PFSK-1 (cell line): ENCODE measurements at regions not wholly inside any gene's neighbourhood (a gene's known extent, or its start where the extent isn't known, plus 50 kb on each side); places are given as distances from the start of the nearest gene placed in this dataset.

ENCODE experiments used
- FOXP2 ChIP-seq: optimal IDR thresholded peaks from 2 replicates; pipeline ENCODE3; 2011; ENCODE audit warnings: borderline replicate concordance, control low read depth, inconsistent platforms; ENCODE audit not compliant: insufficient read depth; ENCODE audit errors: extremely low read length, extremely low read depth
- POLR2AphosphoS5 ChIP-seq: IDR thresholded peaks from 2 replicates; pipeline ENCODE4 v1.6.1; 2012; ENCODE audit warnings: low read depth, mild to moderate bottlenecking, control low read depth, low read length, moderate library complexity
- REST ChIP-seq, 2 experiments: IDR thresholded peaks; 2 replicates each; pipeline versions ENCODE4 v1.6.1 to v1.8.0; 2011 to 2012; ENCODE audit warnings: low read depth in 2 of 2, low read length in 2 of 2, control low read depth in 1 of 2, inconsistent platforms in 1 of 2, mild to moderate bottlenecking in 1 of 2, moderate library complexity in 1 of 2; ENCODE audit not compliant: insufficient read depth in 1 of 2
- SIN3A ChIP-seq: IDR thresholded peaks from 2 replicates; pipeline ENCODE4 v1.6.1; 2012; ENCODE audit warnings: mild to moderate bottlenecking, low read length, moderate library complexity, borderline replicate concordance; ENCODE audit not compliant: insufficient read depth
- TAF1 ChIP-seq: IDR thresholded peaks from 2 replicates; pipeline ENCODE4 v1.6.1; 2012; ENCODE audit warnings: low read length, control low read depth, borderline replicate concordance; ENCODE audit not compliant: insufficient read depth

DNA sequence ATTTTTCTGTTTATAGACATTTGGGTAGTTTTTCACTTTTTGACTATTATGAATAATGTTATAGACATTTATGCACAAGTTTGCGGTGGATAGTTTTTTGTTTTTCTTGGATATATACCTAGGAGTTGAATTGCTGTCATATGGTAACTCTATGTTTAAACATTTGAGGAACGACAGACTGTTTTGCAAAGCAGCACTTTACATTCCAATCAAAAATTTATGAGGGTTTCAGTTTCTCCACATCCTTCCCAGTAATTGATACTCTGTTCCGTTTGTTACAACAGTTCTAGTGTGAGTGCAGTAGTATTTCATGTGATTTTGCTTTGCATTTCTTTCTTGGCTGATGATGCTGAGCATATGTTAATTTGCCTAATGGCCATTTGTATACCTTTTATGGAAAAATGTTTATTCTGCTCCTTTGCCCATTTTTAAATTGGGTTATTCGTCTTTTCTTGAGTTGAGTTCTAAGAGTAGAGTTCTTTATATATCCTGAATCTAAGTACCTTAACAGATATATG, 617.3 kb upstream of the LRATD1 start:
- TF ChIP-seq TAF1 (no peak), FOXP2 (no peak), POLR2AphosphoS5 (no peak), REST (IDR thresholded peaks at IDR 0.05; ENCODE audit: insufficient read depth in 1 of 2, low read depth in 2 of 2, low read length in 2 of 2) (no peak), SIN3A (no peak)

DNA sequence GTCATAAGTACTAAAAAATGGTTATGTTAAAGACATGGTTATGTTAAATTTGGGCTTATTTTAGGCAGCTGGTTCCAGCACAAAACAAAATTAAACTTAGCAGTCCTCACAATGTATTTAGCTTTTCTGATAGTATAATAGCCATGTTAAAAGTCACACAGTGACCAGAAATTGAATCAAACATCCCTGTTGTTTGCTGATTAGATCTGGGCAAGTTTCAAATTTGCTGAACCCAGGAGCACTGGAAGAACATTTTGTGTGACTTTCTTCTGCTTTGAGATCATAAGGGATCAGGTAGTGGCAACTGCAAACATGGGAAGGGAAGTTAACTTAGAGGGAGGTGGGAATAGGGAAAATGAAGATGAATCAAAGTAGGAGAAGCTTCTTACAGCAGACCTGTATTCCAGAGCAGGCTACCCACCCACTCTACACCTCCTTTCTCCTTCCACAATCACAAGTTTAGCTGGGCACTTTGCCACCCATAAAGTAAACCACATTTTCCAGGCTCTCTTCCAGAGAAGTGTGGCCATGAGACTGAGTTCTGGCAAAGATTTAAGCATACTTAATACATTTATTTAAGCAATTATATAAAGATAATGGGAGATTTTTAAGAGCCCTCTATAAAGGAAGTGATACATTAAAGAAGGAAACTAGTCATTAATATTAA, 616.1 kb upstream of the LRATD1 start:
- no peak for TF ChIP-seq FOXP2
- no peak for TF ChIP-seq POLR2AphosphoS5
- TF ChIP-seq REST (IDR thresholded peaks at IDR 0.05; ENCODE audit: insufficient read depth in 1 of 2, low read depth in 2 of 2, low read length in 2 of 2): no peak
- TF ChIP-seq SIN3A: no peak
- TF ChIP-seq TAF1: no peak

GRCh38 chr2:14018620-14019019, 613.9 kb upstream of the LRATD1 start:
- TF ChIP-seq SIN3A (no peak), TAF1 (no peak), REST (IDR thresholded peaks at IDR 0.05; ENCODE audit: insufficient read depth in 1 of 2, low read depth in 2 of 2, low read length in 2 of 2) (no peak), POLR2AphosphoS5 (no peak), FOXP2 (no peak)

DNA sequence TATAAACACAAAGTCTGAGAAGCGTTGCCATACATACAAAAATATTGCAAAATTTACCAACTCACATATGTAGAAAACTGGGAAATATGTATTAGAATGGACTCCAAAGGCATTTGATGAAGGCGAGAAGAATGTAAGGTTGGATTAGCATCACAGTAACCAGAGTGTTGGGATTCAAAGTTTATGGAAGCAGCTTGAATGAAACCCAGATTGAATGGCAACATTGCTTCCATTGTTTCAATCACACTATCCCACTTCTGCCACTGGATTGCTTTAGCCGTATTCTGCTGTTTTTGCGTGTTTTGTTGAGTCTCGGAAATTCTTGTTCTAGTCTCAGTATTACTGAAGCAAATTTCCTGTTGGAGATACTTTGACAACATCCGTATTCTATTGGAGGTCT, 609.0 kb upstream of the LRATD1 start:
- TF ChIP-seq TAF1: no peak

DNA sequence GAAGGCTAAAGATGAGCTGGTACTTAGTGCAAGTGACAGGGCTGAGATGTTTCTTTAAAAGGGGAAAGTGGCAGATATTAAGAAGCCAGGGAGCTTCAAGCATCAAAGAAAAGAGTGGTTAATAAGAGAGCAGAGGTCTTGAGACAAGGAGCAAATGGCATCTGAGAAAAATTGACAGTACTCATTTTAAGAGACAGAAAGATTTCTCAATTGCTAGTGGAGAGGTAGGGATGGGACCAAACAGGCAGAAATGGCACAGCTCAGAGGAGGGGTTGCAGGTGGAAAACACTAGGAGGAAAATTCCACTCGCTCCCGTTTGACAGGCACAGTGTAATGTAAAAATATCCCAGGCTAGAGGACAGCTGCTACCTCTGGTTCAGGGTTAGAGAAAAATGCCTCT, 593.4 kb upstream of the LRATD1 start:
- TF ChIP-seq TAF1 (no peak), FOXP2 (no peak), REST (IDR thresholded peaks at IDR 0.05; ENCODE audit: insufficient read depth in 1 of 2, low read depth in 2 of 2, low read length in 2 of 2) (no peak), SIN3A (no peak), POLR2AphosphoS5 (no peak)
